IMR-90 (cell line): ENCODE measurements at regions not wholly inside any gene's neighbourhood (a gene's known extent, or its start where the extent isn't known, plus 50 kb on each side); places are given as distances from the start of the nearest gene placed in this dataset.

ENCODE experiments used
- ATAC-seq: fragments of 200-7000 bp; cut with Tn5 transposase; 2 replicates; pipeline ENCODE4 v1.9.1; 2020; ENCODE audit warnings: low read depth, mild to moderate bottlenecking, moderate library complexity
- BruUV-seq: library from RNA; stranded (reverse); fragments of 400-500 nt; replicated peaks from 2 replicates; lab custom pipeline; 2021; lab: Mats Ljungman, UMichigan
- CTCF ChIA-PET: fragments of 300-600 bp; formaldehyde crosslinking; extraction: SDS; loops from one replicate; lab custom pipeline; 2021; ENCODE audit warnings: antibody characterized with exemption; lab: Yijun Ruan, JAX
- POLR2A ChIA-PET: fragments of 300-600 bp; sonication (Branson Sonifier 250); formaldehyde crosslinking; loops from one replicate; lab custom pipeline; 2022; ENCODE audit warnings: antibody characterized with exemption; ENCODE audit not compliant: unreplicated experiment; lab: Charles Lee
- DNase-seq: peaks from one replicate; pipeline ENCODE4 v3.0.0; 2013
- H2AFZ ChIP-seq: replicated peaks from 2 replicates; pipeline ENCODE3; 2013; ENCODE audit warnings: low read length, mild to moderate bottlenecking; ENCODE audit not compliant: poor library complexity
- H2AK5ac ChIP-seq: 2 replicates; pipeline ENCODE4 v1.6.1; 2013; ENCODE audit warnings: low read depth, low read length, inconsistent platforms
- H2AK9ac ChIP-seq: replicated peaks from 2 replicates; pipeline ENCODE3; 2013; ENCODE audit warnings: mild to moderate bottlenecking, low read depth, low read length, moderate library complexity; ENCODE audit not compliant: poor library complexity
- H2BK120ac ChIP-seq: 2 replicates; pipeline ENCODE4 v1.6.1; 2013; ENCODE audit warnings: low read depth, low read length, inconsistent platforms
- H2BK15ac ChIP-seq: 3 replicates; pipeline ENCODE4 v1.6.1; 2013; ENCODE audit warnings: low read depth, low read length, inconsistent platforms
- H2BK20ac ChIP-seq: 2 replicates; pipeline ENCODE4 v1.6.1; 2013; ENCODE audit warnings: low read depth, mild to moderate bottlenecking, inconsistent platforms, low read length, moderate library complexity
- H2BK5ac ChIP-seq: 2 replicates; pipeline ENCODE4 v1.6.1; 2013; ENCODE audit warnings: mild to moderate bottlenecking, low read depth, low read length, inconsistent platforms; ENCODE audit not compliant: poor library complexity, severe bottlenecking
- H3K14ac ChIP-seq: replicated peaks from 2 replicates; pipeline ENCODE4 v1.6.1; 2013; ENCODE audit warnings: low read depth, low read length, inconsistent platforms
- H3K18ac ChIP-seq: 2 replicates; pipeline ENCODE4 v1.6.1; 2013; ENCODE audit warnings: low read depth, low read length, control low read depth
- H3K23ac ChIP-seq: 2 replicates; pipeline ENCODE4 v1.6.1; 2013; ENCODE audit warnings: low read depth, low read length, inconsistent platforms
- H3K27ac ChIP-seq: 2 replicates; pipeline ENCODE4 v1.5.1; 2013; ENCODE audit warnings: mild to moderate bottlenecking, control low read depth, low read length; ENCODE audit not compliant: insufficient read depth
- H3K27me3 ChIP-seq: 2 replicates; pipeline ENCODE4 v1.6.1; 2013; ENCODE audit warnings: low read length; ENCODE audit not compliant: control insufficient read depth, insufficient read depth
- H3K36me3 ChIP-seq: 2 replicates; pipeline ENCODE4 v1.6.1; 2013; ENCODE audit warnings: low read length, mixed read lengths; ENCODE audit not compliant: control insufficient read depth, insufficient read depth
- H3K4ac ChIP-seq: 2 replicates; pipeline ENCODE4 v1.6.1; 2013; ENCODE audit warnings: low read depth, low read length, inconsistent platforms
- H3K4me1 ChIP-seq: 2 replicates; pipeline ENCODE4 v1.6.1; 2013; ENCODE audit warnings: low read length, mixed read lengths; ENCODE audit not compliant: control insufficient read depth, insufficient read depth
- H3K4me2 ChIP-seq: 2 replicates; pipeline ENCODE4 v1.6.1; 2013; ENCODE audit warnings: low read depth, mild to moderate bottlenecking, control low read depth, low read length, moderate library complexity
- H3K4me3 ChIP-seq: 2 replicates; pipeline ENCODE4 v1.5.1; 2013; ENCODE audit warnings: low read depth, mild to moderate bottlenecking, control low read depth, low read length, moderate library complexity; ENCODE audit not compliant: insufficient read depth
- H3K56ac ChIP-seq: 2 replicates; pipeline ENCODE4 v1.6.1; 2013; ENCODE audit warnings: low read length, inconsistent platforms; ENCODE audit not compliant: insufficient read depth; ENCODE audit errors: extremely low read depth
- H3K79me1 ChIP-seq, 2 experiments: 2 replicates each; pipeline ENCODE4 v1.6.1; 2013; ENCODE audit warnings: low read length in 2 of 2, inconsistent platforms in 1 of 2, low read depth in 1 of 2
- H3K9ac ChIP-seq: 2 replicates; pipeline ENCODE4 v1.6.1; 2013; ENCODE audit warnings: low read depth, low read length, control low read depth
- H3K9me1 ChIP-seq: 2 replicates; pipeline ENCODE4 v1.6.1; 2013; ENCODE audit warnings: low read length, inconsistent platforms; ENCODE audit not compliant: insufficient read depth
- H3K9me3 ChIP-seq: 2 replicates; pipeline ENCODE4 v1.6.1; 2013; ENCODE audit warnings: low read length; ENCODE audit not compliant: control insufficient read depth, insufficient read depth
- H4K20me1 ChIP-seq: 2 replicates; pipeline ENCODE4 v1.6.1; 2013; ENCODE audit warnings: low read length, inconsistent platforms; ENCODE audit not compliant: insufficient read depth
- H4K5ac ChIP-seq: 2 replicates; pipeline ENCODE4 v1.6.1; 2013; ENCODE audit warnings: mild to moderate bottlenecking, low read depth, low read length, control low read depth
- H4K8ac ChIP-seq, 2 experiments: 2 replicates each; pipeline ENCODE4 v1.6.1; 2013; ENCODE audit warnings: low read depth in 2 of 2, low read length in 2 of 2, control low read depth in 1 of 2, inconsistent platforms in 1 of 2
- H4K91ac ChIP-seq: 2 replicates; pipeline ENCODE4 v1.6.1; 2013; ENCODE audit warnings: low read depth, low read length, inconsistent platforms; ENCODE audit not compliant: insufficient read depth
- BHLHE40 ChIP-seq: fragments of 150-350 bp; IDR thresholded peaks from 2 replicates; pipeline ENCODE4 v1.6.1; 2016; ENCODE audit warnings: mild to moderate bottlenecking, low read depth, low read length
- CHD1 ChIP-seq: IDR thresholded peaks from 2 replicates; pipeline ENCODE4 v1.6.1; 2012; ENCODE audit warnings: low read depth, low read length, improper control_type of control experiment
- FOS ChIP-seq: fragments of 150-350 bp; IDR thresholded peaks from 2 replicates; pipeline ENCODE4 v1.6.1; 2016; ENCODE audit warnings: low read depth, low read length
- MAFK ChIP-seq: IDR thresholded peaks from 2 replicates; pipeline ENCODE4 v1.6.1; 2012; ENCODE audit warnings: low read depth, low read length, improper control_type of control experiment
- MXI1 ChIP-seq: IDR thresholded peaks from 2 replicates; pipeline ENCODE4 v1.6.1; 2012; ENCODE audit warnings: low read depth, mild to moderate bottlenecking, low read length, moderate library complexity, borderline replicate concordance
- NFE2L2 ChIP-seq: fragments of 150-350 bp; IDR thresholded peaks from 2 replicates; pipeline ENCODE4 v1.6.1; 2016; ENCODE audit warnings: low read depth, mild to moderate bottlenecking, low read length
- RCOR1 ChIP-seq: IDR thresholded peaks from 2 replicates; pipeline ENCODE4 v1.6.1; 2012; ENCODE audit warnings: mild to moderate bottlenecking, low read length, improper control_type of control experiment; ENCODE audit not compliant: insufficient replicate concordance
- RFX5 ChIP-seq: IDR thresholded peaks from 2 replicates; pipeline ENCODE4 v1.8.0; 2012; ENCODE audit warnings: low read depth, mild to moderate bottlenecking, low read length, moderate library complexity
- dilution Hi-C: fragments of 300-500 bp; cut with HindIII; formaldehyde crosslinking; loops from one replicate; pipeline ENCODE4 v1.14.3; 2018; ENCODE audit warnings: low sequenced_read_pairs; ENCODE audit not compliant: unreplicated experiment
- in situ Hi-C: fragments of 300-500 bp; cut with MboI; formaldehyde crosslinking; loops from 3 replicates; pipeline ENCODE4 v1.14.3; 2019; ENCODE audit warnings: low sequenced_read_pairs, inconsistent platforms, mixed read lengths
- intact Hi-C: fragments of 100-400 bp; cut with micrococcal nuclease; formaldehyde crosslinking; loops from 2 replicates; pipeline ENCODE4 v1.10.0; 2022
- TF ChIP-seq, protein P1 (sequence below): conservative IDR thresholded peaks from 2 replicates; pipeline ENCODE4 v1.5.1; 2012; ENCODE audit warnings: mild to moderate bottlenecking, low read depth, low read length, improper control_type of control experiment
- TF ChIP-seq, protein P2 (sequence below): fragments of 150-350 bp; IDR thresholded peaks from 2 replicates; pipeline ENCODE4 v1.6.1; 2017; ENCODE audit warnings: mild to moderate bottlenecking, antibody characterized with exemption, low read length, low read depth

DNA sequence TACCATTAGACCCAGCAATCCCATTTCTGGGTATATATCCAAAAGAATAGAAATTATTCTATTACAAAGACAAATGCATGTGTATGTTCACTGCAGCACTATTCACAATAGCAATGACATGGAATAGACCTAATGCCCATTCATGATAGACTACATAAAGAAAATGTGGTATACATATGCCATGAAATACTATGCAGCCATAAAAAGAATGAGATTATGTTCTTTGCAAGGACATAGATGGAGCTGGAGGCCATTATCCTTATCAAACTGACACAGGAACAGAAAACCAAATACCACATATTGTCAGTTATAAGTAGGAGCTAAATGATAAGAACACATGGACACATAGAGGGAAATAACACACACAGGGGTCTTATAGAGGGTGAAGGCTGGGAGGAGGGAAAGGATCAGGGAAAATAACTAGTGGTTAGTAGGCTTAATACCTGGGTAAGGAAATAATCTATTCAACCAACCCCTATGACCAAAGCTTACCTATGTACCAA is 366.8 kb downstream of the EDEM1 start:
- ATAC-seq (no peak), DNase-seq (no peak)
- no peaks in the 10 kb centered on the region for H4K20me1 ChIP-seq
- no peak overlapping the region for H2BK120ac ChIP-seq
- H3K9me3 ChIP-seq = peaks cover 10% of the 10 kb centered on the region; the same call in 1 of the 2 replicates
- no peak overlapping the region for H3K4ac ChIP-seq
- H3K9me1 ChIP-seq = no peaks in the 10 kb centered on the region
- H2AK5ac ChIP-seq = no peak overlapping the region
- H3K14ac ChIP-seq = no peak overlapping the region
- intact Hi-C loops (no loop called here), dilution Hi-C loops (no loop called here), in situ Hi-C loops (no loop called here)
- H2BK20ac ChIP-seq = no peak overlapping the region
- no peak overlapping the region for H2BK5ac ChIP-seq
- no peak for TF ChIP-seq RCOR1
- no peak for TF ChIP-seq RFX5
- TF ChIP-seq, protein P1, sequence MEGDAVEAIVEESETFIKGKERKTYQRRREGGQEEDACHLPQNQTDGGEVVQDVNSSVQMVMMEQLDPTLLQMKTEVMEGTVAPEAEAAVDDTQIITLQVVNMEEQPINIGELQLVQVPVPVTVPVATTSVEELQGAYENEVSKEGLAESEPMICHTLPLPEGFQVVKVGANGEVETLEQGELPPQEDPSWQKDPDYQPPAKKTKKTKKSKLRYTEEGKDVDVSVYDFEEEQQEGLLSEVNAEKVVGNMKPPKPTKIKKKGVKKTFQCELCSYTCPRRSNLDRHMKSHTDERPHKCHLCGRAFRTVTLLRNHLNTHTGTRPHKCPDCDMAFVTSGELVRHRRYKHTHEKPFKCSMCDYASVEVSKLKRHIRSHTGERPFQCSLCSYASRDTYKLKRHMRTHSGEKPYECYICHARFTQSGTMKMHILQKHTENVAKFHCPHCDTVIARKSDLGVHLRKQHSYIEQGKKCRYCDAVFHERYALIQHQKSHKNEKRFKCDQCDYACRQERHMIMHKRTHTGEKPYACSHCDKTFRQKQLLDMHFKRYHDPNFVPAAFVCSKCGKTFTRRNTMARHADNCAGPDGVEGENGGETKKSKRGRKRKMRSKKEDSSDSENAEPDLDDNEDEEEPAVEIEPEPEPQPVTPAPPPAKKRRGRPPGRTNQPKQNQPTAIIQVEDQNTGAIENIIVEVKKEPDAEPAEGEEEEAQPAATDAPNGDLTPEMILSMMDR = no peak
- TF ChIP-seq, protein P2, sequence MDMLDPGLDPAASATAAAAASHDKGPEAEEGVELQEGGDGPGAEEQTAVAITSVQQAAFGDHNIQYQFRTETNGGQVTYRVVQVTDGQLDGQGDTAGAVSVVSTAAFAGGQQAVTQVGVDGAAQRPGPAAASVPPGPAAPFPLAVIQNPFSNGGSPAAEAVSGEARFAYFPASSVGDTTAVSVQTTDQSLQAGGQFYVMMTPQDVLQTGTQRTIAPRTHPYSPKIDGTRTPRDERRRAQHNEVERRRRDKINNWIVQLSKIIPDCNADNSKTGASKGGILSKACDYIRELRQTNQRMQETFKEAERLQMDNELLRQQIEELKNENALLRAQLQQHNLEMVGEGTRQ = no peak
- TF ChIP-seq CHD1 = no peak
- TF ChIP-seq MXI1 = no peak
- TF ChIP-seq MAFK = no peak
- TF ChIP-seq FOS = no peak
- no peak for TF ChIP-seq NFE2L2
- no peak for TF ChIP-seq BHLHE40
- H3K18ac ChIP-seq = no peak overlapping the region
- BruUV-seq = no TSS peak
- no peak overlapping the region for H3K9ac ChIP-seq
- H3K4me1 ChIP-seq = no peaks in the 10 kb centered on the region
- no peak overlapping the region for H3K4me2 ChIP-seq
- no peak overlapping the region for H2BK15ac ChIP-seq
- H3K27ac ChIP-seq = no peak overlapping the region
- POLR2A ChIA-PET = no interaction called here
- H3K79me1 ChIP-seq = no peaks in the 10 kb centered on the region
- no peak overlapping the region for H2AK9ac ChIP-seq
- no peak overlapping the region for H4K5ac ChIP-seq
- no peaks in the 10 kb centered on the region for H3K27me3 ChIP-seq
- H3K4me3 ChIP-seq = no peak overlapping the region
- no peak overlapping the region for H4K91ac ChIP-seq
- no peak overlapping the region for H4K8ac ChIP-seq
- CTCF ChIA-PET = no interaction called here
- no peak overlapping the region for H3K23ac ChIP-seq
- H3K56ac ChIP-seq = no peak overlapping the region
- H3K36me3 ChIP-seq = no peaks in the 10 kb centered on the region
- no peak overlapping the region for H2AFZ ChIP-seq
